ENCODE measurements at regions not wholly inside any gene's neighbourhood (a gene's known extent, or its start where the extent isn't known, plus 50 kb on each side); places are given as distances from the start of the nearest gene placed in this dataset.

DNA sequence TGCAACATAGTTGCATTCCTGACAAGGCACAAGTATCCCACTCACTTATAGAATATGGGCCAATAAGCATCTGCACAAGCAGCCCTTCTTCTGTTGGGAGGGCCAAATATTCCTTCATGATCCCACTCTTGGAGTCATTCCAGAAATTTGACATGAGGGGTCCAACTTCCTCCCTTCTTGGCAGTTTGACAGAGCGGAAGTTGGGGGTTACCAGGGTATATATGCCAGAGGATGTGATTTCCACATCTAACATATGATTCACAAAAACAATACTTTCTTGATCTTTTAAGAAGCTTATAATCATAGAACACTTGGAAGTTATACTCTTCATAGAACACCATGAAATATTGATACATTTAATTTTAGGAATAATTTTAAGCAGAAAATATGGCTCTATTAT lies 100.9 kb upstream of the CRBN start:
- no peak for TF ChIP-seq POLR2A (IDR thresholded peaks at IDR 0.05)
- no peak for TF ChIP-seq POLR2AphosphoS5 (IDR thresholded peaks at IDR 0.05)
